ENCODE measurements at regions not wholly inside any gene's neighbourhood (a gene's known extent, or its start where the extent isn't known, plus 50 kb on each side); places are given as distances from the start of the nearest gene placed in this dataset.

DNA sequence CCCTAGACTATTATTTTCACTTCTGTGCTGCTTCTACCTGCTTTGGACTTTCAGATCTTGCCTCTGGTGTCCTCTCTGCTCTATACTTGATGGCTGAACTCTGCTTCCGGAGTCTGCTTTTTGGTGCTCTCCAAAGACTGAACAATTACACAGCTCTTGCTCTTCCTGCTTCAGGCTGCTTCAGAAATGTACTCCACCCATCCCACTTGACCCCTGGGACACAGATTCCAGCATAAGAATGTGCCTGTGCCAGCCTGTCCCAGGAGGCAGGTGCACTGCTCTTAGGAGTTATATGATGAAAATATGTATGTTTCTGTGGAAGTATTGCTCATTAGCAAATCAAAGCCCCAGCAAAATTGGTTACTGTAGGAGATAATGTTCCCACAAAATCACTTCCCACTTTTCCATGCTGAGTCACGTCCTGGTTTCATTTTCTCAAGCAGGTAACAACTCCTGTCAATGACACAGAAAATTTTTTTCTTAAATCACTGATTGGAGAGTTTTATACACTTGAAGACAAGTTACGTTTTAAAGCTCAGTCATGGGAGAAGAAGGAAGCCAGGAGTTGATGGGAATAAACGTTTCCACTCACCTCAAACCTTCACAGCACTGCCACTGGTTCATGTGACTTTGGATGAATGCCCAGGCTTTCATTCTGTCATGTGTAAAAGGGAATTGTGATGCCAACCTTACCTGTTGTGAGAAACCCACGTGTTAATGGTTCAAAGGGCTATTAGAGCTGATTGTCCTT lies 239.4 kb upstream of the ZPLD1 start:
- Histone ChIP-seq H3K36me3 (replicated peaks in 1 of 2; ENCODE audit: control extremely low read depth in 1 of 2, control insufficient read depth in 1 of 2, extremely low read depth in 1 of 2, insufficient read depth in 2 of 2, low read length in 1 of 2) (no peaks in the 10 kb centered on the region), H3K4me3 (ENCODE audit: control extremely low read depth in 1 of 5, extremely low read depth in 1 of 5, insufficient read depth in 1 of 5, low read depth in 2 of 5, low read length in 4 of 5) (no peak overlapping the region), H3K27me3 (replicated peaks in 1 of 4; ENCODE audit: control extremely low read depth in 1 of 4, control insufficient read depth in 3 of 4, insufficient read depth in 4 of 4, low read length in 3 of 4) (no peaks in the 10 kb centered on the region), H2AFZ (ENCODE audit: insufficient read depth, low read depth, low read length, poor library complexity, severe bottlenecking) (no peak overlapping the region), H3K4me2 (replicated peaks; ENCODE audit: low read depth, low read length, poor library complexity, severe bottlenecking) (no peak overlapping the region), H3K9ac (ENCODE audit: low read length) (no peak overlapping the region), H3K79me2 (ENCODE audit: control insufficient read depth, insufficient read depth, low read length) (no peaks in the 10 kb centered on the region), H3K4me1 (ENCODE audit: control insufficient read depth in 2 of 2, insufficient read depth in 2 of 2, low read length in 2 of 2) (no peaks in the 10 kb centered on the region), H3K27ac (ENCODE audit: low read length in 2 of 2) (no peak overlapping the region), H3K9me3 (ENCODE audit: control extremely low read depth in 1 of 3, control insufficient read depth in 2 of 3, insufficient read depth in 1 of 3, low read length in 2 of 3) (no peaks in the 10 kb centered on the region), H4K20me1 (ENCODE audit: control insufficient read depth, insufficient read depth, low read length, poor library complexity, severe bottlenecking) (no peaks in the 10 kb centered on the region)
- Mint-ChIP-seq H3K27ac (no peak overlapping the region), H3K4me3 (no peak overlapping the region), H3K27me3 (no peaks in the 10 kb centered on the region), H3K4me1 (no peaks in the 10 kb centered on the region), H3K9me3 (ENCODE audit: insufficient read depth) (no peaks in the 10 kb centered on the region)
- CTCF ChIA-PET: interaction anchor here (0.7 to 4.0 kb wide), 3 partner anchors 30 to 381 kb away, joined by 4 to 16 read pairs (median 4); no protein-coding TSS in a partner anchor
- DNase-seq (no peak), ATAC-seq (ENCODE audit: low read depth) (no peak)
- TF ChIP-seq, protein P1, sequence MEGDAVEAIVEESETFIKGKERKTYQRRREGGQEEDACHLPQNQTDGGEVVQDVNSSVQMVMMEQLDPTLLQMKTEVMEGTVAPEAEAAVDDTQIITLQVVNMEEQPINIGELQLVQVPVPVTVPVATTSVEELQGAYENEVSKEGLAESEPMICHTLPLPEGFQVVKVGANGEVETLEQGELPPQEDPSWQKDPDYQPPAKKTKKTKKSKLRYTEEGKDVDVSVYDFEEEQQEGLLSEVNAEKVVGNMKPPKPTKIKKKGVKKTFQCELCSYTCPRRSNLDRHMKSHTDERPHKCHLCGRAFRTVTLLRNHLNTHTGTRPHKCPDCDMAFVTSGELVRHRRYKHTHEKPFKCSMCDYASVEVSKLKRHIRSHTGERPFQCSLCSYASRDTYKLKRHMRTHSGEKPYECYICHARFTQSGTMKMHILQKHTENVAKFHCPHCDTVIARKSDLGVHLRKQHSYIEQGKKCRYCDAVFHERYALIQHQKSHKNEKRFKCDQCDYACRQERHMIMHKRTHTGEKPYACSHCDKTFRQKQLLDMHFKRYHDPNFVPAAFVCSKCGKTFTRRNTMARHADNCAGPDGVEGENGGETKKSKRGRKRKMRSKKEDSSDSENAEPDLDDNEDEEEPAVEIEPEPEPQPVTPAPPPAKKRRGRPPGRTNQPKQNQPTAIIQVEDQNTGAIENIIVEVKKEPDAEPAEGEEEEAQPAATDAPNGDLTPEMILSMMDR (IDR thresholded peaks at IDR 0.05): no peak
- 88% methylated on average over 1 of the region's 5 CpGs for WGBS (ENCODE audit: insufficient coverage)
- intact Hi-C loops (cut with micrococcal nuclease): no loop called here
- POLR2A ChIA-PET: no interaction called here

DNA sequence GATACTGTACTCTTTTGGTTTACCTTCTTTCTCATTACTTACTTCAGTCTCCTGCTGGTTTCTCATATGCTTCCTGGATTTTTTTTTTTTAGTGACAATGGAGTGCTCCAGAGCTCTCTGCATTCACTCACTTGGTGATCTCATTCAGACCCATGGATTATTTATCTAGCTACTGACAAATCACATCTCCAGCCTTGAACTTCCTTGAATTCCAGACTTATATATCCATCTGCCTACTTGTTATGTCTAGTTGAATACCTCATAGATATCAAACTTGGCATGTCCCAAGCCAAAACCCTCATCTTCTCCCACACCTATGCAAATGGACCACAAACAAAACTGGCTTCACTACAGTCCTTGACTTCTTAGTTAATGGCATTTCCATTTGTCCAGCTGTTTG lies 234.7 kb upstream of the ZPLD1 start:
- no peak overlapping the region for H3K4me3 ChIP-seq (ENCODE audit: control extremely low read depth in 1 of 5, extremely low read depth in 1 of 5, insufficient read depth in 1 of 5, low read depth in 2 of 5, low read length in 4 of 5)
- Mint-ChIP-seq H3K4me1 (no peaks in the 10 kb centered on the region), H3K9me3 (ENCODE audit: insufficient read depth) (no peaks in the 10 kb centered on the region), H3K27me3 (no peaks in the 10 kb centered on the region), H3K4me3 (no peak overlapping the region), H3K27ac (no peak overlapping the region)
- H3K9ac ChIP-seq (ENCODE audit: low read length): no peak overlapping the region
- intact Hi-C loops (cut with micrococcal nuclease): no loop called here
- H2AFZ ChIP-seq (ENCODE audit: insufficient read depth, low read depth, low read length, poor library complexity, severe bottlenecking): no peak overlapping the region
- no peaks in the 10 kb centered on the region for H4K20me1 ChIP-seq (ENCODE audit: control insufficient read depth, insufficient read depth, low read length, poor library complexity, severe bottlenecking)
- no peak overlapping the region for H3K4me2 ChIP-seq (replicated peaks; ENCODE audit: low read depth, low read length, poor library complexity, severe bottlenecking)
- no peak for DNase-seq
- ChIA-PET POLR2A (no interaction called here), CTCF (interaction anchor here (1.1 to 1.2 kb wide), 2 partner anchors 25 to 179 kb away, joined by 3 to 4 read pairs; no protein-coding TSS in a partner anchor)
- ATAC-seq (ENCODE audit: low read depth): no peak
- H3K27me3 ChIP-seq (replicated peaks in 1 of 4; ENCODE audit: control extremely low read depth in 1 of 4, control insufficient read depth in 3 of 4, insufficient read depth in 4 of 4, low read length in 3 of 4): no peaks in the 10 kb centered on the region
- no peaks in the 10 kb centered on the region for H3K4me1 ChIP-seq (ENCODE audit: control insufficient read depth in 2 of 2, insufficient read depth in 2 of 2, low read length in 2 of 2)
- no peaks in the 10 kb centered on the region for H3K79me2 ChIP-seq (ENCODE audit: control insufficient read depth, insufficient read depth, low read length)
- H3K9me3 ChIP-seq (ENCODE audit: control extremely low read depth in 1 of 3, control insufficient read depth in 2 of 3, insufficient read depth in 1 of 3, low read length in 2 of 3): peaks cover 0 to 2% (median 0%) of the 10 kb centered on the region in 3 donors
- H3K27ac ChIP-seq (ENCODE audit: low read length in 2 of 2): no peak overlapping the region
- TF ChIP-seq, protein P1 (IDR thresholded peaks at IDR 0.05): no peak
- no peak for TF ChIP-seq EZH2 (IDR thresholded peaks at IDR 0.05; ENCODE audit: borderline replicate concordance, insufficient read depth, low read depth, low read length, poor library complexity, severe bottlenecking)
- no peaks in the 10 kb centered on the region for H3K36me3 ChIP-seq (replicated peaks in 1 of 2; ENCODE audit: control extremely low read depth in 1 of 2, control insufficient read depth in 1 of 2, extremely low read depth in 1 of 2, insufficient read depth in 2 of 2, low read length in 1 of 2)

Data from B cell (primary cell).